ENCODE measurements at regions not wholly inside any gene's neighbourhood (a gene's known extent, or its start where the extent isn't known, plus 50 kb on each side); places are given as distances from the start of the nearest gene placed in this dataset.

DNA sequence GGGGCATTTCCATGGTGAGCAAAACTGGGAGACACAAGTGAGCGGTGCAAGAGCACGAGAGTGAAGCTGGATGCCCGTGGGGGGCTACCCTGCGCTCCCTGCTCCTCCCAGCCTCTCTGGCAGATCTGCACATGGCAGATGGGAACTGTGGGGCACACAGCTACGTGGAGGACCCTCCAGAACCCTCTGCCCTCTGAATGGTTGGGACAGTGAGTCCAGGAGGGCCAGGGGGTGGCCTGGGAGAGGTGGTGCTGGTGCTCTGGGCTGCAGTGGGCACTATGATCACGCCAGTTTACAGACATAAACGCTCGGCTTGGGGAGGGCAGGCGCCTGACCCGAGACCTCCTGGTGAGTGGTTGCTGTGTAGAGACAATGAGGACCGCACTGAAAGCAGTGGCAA, 205.9 kb downstream of the CTTN start:
- FAIRE-seq (no peak), DNase-seq (ENCODE audit: low spot score in 2 of 2) (no peak)

DNA sequence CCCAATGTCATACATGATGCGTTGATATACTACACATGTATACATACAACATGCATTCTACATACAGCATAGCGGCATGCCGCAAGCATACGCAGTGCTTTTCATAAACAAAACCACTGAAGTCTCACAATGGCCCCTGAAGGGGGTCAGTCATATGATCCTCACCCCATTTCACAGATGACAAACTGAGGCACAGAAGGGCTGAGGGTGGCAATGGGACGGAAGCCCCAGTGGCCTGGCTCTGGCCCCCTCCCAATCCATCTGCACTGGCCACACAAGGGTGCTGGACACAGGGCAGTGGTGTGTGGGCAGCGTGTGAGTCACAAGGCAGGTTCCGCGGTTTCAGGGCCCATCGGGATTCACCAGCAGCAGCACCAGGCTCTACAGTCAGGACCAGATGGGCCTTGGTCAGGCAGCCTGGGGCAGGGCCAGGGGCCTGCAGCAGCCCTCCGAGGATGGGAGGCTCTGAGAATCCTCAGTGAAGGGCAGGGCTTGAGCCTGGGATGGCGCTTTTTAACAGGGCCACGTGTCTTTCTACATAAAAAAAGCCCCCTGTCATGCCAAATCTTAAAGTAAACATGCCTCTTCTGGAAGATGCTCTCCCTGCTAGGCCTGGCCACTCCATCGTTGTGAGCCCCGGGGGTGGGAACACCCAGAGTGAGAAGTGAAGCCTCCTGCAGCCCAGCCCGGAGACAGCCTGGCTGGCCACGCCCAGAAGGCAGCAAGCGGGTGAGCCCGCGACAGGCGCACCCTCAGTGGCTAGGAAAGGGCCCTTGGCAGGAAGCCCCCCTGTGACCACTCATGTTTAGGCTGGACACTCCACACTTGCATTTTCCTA, 206.5 kb downstream of the CTTN start:
- DNase-seq (ENCODE audit: low spot score in 2 of 2) (no peak), FAIRE-seq (no peak)

DNA sequence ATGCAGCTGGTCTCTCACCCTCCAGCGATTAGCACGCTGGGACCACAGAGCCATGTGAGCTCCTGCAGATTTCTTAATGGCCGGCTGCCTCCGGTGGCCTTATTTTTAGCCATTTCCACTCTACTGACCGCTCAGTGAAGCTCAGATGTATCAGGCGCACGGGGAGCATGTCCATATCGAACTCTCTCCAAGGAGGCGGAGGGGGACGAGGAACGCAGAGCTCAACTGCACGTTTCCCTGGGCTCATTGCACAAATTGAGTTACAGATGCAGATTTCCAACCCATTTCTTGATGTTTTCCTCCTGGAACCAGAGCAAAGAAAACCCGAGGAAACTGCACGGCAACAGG, 207.1 kb downstream of the CTTN start:
- DNase-seq (ENCODE audit: low spot score in 2 of 2), result no peak
- FAIRE-seq, result no peak

DNA sequence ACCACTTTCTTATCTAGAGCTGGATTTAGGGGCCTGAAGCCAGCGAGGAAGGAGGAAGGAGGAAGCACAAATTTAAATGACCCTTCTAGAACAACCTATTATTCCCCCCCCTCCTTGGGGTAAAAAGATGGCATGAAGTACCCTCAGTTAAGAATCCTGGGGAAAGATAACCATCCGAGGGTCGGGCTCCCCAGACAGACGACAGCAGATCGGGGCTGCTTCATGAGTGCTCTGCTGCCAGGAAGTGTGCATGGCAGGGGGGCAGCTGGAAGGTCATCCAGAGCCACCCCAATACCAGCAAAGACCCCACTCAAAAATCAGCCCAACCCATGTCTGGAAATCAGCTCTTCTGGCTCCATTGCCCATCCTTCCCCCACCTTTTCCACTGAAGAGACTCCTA, 207.5 kb downstream of the CTTN start:
- no peak for FAIRE-seq

DNA sequence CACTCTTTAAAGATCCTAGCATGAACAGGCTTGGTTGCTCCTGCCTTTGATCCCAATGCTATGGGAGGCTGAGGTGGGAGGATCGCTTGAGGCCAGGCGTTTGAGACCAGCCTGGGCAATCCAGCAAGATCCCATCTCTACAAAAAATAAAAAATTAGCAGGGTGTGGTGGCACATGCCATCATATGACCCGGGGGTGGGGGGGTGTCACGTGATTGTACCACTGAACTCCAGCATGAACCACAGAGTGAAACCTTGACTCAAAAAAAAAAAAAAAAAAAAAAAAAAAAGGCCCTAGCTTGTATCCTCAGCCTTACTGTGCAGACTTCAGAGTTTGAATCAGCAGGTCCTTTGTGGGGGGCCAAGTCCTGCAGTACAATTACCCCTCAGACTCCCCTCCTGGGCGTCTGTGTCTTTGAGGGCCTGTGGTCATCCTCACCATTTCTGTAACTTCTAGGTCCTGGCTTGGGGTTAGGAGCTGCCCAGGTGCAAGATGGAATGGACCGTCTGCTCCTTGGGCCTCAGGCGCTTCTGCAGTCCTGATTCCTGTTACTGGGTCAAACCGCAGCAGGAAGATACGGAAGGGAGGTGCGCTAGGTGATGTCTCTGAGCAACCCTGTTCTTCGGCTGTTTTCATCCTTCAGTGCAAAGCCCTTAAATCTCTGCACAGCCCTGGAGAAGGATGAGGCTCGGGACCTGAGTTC, 208.1 kb downstream of the CTTN start:
- FAIRE-seq, result no peak

More for the DNA sequence above, 207.5 kb downstream of the CTTN start:
- no peak for DNase-seq (ENCODE audit: low spot score in 2 of 2)

DNA sequence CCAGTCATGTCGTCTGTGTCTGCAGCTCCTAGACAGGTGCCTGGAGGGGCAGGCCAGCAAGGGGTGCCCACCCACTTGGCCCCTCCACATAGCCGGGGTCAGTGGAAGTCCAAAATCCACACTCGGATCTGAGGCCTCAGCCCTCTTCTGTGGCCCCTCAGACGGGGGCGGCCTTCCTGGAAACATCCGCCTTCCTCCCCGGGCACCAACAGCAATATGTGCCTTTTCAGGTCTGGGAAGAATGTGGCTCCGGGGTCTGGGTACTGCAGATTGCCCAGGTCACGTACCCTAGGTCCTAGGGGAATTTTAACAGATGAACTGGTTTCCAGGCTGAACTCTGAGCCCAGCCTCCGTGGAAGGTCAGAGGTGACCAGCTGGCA, 208.6 kb downstream of the CTTN start:
- DNase-seq (ENCODE audit: low spot score in 2 of 2), result no peak
- no peak for FAIRE-seq

More for the DNA sequence above, 208.1 kb downstream of the CTTN start:
- no peak for DNase-seq (ENCODE audit: low spot score in 2 of 2)

DNA sequence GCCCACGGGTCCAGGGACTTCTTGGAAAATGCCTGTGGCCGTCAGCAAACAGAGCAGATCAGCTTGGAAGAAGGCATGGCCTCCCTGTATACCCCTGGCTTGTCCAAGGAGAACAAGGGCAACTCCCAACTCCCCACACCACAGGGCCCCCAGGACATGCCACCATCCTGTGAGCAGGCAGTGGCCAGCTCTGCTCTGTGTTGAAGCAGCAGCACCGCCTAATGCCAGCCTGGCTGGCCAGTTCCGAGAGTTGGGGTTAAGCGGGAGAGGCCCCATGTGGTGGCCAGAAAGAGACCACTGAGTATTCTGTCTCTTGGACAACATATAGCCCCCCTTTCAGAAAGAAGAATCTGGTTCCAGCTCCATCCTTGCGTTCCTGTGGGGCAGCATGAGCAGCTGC, 209.2 kb downstream of the CTTN start:
- DNase-seq (ENCODE audit: low spot score in 2 of 2) (no peak), FAIRE-seq (no peak)

DNA sequence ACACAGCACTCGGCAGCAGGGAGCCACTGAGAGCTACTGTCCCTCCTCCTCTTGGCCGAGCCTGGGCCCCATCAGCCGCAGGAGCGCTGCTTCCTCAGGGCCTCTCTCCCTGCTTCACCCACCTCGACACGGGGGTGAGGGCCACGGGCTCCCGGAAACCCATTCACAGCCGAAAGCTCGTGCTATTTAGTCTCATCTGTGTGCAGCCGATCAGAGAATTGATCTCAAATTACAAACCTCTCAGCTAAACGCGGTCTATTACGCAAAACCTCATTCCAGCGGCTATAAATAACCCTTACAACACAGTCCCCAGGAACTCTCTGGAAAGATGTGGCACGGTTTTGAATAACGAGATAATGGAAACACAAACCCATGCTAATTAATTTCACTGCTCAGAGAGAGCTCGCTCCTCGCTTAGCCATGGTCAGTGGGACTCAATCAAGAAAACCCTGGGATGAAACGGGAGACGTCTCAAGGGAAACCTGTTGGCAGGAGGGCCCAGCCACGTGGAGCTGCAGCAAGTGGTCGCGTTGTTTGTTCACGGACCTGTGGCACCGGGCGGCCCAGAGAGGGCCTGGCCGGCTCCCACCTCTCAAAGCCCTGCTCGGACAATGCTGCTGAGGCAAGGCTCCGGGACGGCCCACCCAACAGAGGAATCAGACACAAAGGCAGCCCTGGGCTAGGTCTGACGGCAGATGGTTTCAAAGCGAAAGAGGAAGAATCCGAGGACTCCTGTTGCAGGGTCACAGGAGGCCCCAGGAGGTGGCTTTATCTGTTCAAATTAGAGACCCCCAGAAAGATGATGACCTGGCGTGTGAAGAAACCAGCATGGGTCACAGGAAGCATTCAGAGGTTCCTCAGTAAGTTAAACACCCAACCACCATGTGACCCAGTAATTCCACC, 210.5 kb downstream of the CTTN start:
- no peak for DNase-seq (ENCODE audit: low spot score in 2 of 2)
- no peak for FAIRE-seq

DNA sequence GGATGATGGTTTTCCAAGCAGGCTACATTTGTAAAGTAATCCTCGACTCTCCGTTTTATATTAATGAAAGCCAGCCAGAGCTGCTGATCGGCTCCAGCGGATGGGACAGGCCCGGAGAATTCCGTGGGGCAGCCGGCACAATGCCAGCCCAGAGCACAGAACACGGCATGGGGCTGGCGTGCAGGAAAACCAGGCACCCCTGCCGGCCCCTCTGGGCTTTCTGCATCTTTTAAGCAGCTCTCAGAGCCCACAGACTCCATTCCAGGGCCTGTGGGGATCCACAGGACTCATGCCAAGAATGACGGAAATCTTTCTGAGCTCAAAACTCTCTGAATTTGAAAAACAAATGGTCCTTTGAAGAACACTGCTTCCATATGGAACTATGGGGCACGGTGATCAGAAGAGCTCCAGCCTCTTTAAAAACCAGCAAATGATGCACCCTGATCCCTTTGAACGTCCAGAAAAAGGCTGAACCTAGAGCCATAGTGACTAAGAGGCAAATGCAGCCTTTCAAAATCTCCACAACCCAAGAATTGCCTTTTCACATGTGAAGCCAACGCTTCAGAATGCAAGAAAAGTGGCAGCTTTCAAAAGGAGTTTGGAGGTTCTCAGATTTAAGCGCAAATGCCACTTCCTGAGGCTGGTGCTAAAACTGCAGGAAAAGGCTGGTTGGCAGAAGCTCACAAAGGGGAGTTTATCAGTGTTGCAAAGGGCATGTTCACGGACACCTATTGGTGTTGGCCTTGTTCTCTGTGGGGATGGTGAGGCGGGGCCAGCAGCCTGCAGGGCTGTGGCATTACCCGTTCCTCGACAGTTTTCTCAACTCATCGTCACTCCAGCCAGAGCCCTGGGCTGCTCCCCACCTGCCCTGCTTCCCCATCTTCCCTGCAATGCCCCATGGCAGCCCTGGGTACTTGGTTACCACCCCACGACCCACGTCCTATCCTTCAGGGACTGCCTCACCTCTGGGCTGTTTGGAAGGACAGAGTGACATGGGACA, 212.5 kb downstream of the CTTN start:
- DNase-seq (ENCODE audit: low spot score in 2 of 2) (no peak), FAIRE-seq (no peak)

DNA sequence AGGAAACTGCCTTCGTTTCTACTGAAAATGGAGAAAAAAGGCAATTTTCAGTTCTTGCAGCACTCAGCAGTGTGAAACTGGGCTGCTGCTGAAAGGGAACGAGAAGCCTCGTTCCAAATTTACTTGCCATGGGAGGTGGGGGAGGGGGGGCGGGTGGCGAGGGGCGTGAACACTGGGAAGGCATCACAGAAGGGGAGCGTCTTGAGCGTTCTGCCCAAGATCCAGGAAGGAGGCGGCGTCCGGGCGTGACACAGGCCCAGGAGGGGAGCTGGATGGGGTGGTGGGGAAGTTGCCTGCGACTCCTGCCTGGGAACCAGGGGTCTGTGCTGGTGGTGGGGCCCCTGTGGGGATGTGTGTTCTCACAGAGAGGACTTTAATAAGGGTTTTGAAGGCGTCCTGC, 213.5 kb downstream of the CTTN start:
- DNase-seq (ENCODE audit: low spot score in 2 of 2) (no peak), FAIRE-seq (no peak)

DNA sequence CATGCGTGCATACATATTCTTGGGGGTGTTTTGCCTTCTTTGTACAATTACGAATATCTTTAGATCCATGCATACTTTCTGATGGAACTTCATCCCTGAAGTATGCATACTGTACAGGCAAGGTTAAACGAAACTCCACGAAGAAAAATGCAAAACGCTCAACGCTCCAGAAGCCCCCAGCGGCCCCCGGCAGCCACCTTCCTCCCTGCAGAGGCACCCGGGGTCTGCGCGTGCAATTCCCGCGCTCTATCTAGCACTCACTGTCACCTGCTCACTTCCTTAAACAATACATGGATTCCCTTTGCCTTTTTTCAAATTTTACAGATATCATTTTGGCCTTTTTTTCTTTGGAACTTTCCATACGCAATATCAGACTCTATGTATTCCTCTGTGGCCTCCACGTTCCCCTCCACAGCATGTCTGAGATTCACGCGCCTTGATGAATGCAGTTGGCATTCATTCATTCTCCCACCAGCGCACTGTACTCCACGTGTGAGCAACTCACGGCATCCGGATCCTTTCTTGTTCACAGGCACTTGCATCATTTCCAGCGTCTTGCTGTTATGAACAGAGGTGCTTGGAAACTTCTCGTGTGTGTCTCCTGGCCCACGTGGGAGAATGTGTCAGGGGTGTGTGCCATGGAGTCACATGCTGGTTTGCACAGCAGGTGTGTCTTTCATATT, 214.3 kb downstream of the CTTN start:
- no peak for FAIRE-seq
- no peak for DNase-seq (ENCODE audit: low spot score in 2 of 2)

DNA sequence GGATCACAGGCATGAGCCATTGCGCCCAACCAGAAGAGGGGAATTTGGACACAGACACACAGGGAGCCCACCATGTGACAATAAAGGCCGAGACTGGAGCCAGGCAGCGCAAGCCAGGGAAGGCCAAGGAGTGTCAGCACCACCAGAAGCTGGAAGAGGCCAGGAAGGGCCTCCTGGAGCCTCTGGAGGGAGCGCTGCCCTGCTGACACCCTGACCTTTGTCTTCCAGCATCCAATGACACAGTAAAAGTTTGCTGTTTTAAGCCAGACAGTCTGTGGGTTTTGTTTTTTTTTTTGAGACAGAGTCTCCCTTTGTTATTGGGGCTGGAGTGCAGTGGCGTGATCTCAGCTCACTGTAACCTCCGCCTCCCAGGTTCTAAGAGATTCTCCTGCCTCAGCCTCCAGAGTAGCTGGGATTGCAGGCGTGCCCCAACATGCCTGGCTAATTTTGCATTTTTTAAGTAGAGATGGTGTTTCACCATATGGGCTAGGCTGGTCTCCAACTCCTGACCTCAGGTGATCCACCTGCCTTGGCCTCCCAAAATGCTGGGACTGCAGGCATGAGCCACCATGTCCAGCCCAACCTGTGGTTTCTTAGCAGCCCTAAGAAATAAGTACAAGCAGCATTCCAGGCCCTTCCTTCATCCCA, 215.8 kb downstream of the CTTN start:
- FAIRE-seq, result no peak
- DNase-seq (ENCODE audit: low spot score in 2 of 2), result no peak

DNA sequence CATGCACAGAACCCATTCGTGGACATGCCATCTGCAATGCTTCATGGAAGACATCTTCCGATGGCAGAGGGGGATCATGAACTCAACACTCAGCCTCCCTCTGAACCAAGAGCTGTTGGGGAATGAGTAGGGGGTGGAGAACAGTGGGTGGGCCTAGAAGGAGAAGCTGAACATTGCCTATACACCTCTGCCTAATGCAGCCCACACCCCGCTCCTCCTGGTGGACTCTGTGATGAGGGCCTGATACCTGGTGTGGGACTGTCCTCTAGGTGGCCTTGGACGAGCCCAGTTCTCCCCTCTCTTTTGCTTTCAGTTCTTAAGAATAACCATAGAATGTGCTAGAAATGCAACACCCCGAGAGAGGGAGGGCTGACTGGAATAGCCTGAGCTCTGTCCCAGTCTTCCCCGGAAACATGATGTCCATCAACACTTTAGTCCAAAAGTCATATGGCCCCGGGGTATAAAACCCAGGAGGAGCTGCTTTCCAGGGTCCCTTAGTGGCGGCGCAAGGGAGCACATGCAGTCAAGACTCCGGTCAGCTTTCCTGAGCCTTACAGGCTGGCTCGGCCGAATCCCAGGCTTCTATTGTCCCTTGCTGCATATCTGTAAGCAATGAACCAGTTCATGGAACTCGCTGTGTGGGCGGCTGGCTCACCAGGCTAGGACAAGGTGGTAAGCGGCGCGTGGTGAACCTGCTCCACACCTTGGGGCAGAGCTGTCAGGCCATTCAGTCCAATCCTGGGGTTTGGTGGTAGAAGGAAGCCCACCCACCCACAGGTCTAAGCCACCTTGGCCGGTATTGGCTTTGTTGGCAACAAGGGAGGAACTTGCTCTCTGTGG, 216.9 kb downstream of the CTTN start:
- DNase-seq (ENCODE audit: low spot score in 2 of 2), result no peak
- FAIRE-seq, result no peak

DNA sequence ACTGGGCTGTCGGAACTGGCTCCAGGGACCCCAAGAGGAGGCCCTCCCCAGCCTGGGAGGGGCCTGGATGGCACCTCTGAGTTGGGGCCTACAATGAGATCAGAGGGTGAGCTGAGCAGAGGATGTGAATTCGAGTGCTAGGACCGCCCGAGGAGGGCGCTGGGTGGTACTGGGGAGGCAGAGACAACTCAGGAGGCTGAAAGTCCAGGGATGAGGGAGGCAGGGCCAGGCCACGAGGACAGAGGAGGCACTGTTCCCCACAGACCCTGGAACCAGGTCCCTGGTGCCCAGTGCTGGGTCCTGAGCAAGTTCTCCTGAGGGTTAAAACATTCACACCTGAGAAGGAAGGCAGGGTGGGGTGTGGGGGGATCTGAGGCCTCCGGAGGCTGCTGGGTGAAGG, 218.0 kb downstream of the CTTN start:
- no peak for FAIRE-seq
- no peak for DNase-seq (ENCODE audit: low spot score in 2 of 2)

DNA sequence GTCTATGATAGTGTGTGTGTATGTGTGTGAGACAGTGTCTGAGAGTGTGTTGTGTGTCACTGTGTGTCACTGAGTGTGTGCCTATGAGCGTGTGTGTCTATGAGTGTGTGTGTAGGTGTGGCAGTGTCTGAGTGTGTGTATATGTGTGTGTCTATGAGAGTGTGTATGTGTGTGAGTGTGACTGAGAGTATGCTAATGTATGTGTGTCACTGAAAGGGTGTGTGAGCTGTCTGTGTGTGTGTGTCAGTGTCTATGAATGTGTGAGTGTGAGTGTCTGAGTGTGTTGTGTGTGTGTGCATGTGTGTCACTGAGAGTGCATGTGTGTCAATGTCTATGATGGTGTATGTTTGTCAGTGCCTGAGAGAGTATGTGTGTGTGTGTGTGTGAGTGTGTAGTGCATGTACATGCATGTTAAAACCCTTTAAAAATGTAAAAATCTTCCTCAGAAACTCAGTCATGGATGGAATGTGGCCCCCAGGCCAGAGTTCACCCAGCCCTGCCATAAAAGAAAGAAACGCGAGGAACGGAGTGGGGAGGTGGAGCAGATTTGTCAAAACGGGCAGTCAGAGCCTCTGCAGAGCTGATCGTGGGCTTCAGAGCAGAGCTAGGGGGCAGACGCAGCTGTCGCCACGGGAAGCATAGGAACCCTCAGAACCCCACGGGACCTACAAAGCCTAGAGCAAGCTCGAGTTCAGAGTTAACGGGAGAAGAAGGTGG, 218.8 kb downstream of the CTTN start:
- FAIRE-seq (no peak), DNase-seq (ENCODE audit: low spot score in 2 of 2) (no peak)

DNA sequence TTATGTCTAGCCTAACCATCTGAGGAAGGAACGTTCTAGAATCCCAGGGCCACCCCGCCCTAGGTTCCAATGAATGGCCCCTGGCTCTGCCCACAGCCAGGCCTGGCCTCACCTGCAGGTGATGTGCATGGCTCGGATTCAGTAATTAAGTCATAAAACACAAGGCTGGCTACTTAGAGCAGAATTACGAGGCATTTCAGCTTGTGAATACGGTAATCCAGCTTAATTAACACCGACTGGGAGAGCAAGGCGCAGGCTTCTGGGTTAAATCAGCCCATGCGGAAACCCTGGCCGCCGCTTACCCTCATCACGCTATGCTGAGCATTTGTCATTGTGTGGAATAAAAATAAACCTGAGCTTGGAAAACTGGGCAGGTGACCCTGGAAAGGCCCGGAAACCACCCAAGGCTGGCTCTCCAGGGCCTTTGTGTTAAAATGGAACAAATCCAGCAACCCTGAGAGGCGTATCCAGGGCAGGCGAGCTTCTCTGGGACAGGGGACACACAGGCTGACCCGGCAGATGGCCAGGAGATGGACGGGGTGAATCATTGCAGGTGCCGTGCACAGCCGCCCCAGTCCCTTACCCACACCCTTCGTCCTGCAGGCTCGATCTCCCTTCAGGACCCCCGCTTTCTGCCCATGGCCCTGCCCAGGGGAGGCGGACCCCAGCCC, 220.2 kb downstream of the CTTN start:
- DNase-seq (ENCODE audit: low spot score in 2 of 2), result no peak
- FAIRE-seq, result no peak

DNA sequence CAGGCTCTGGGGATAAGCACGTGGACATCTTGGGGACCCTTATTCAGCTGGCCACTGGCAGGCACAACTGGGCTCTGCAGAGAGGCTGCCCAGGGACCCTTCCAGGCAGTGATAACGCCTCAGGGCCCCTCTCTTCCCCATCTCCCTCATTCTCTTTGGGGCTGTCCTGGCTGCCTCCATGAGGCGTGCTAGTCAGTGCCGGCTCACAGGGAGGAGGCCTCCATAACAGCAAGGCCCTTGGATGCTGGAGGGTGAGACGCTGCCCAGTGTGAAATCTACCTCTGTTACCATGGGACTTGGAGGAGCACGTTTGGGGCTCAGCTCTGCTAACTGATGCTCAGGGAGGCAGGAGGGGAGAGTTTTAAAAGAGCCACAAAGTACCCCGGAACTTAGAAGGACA, 221.3 kb downstream of the CTTN start:
- FAIRE-seq (no peak), DNase-seq (ENCODE audit: low spot score in 2 of 2) (no peak)
